DMS153 treated with DMSO at 0.1 percent for 48 hours (cell line): ENCODE measurements at regions not wholly inside any gene's neighbourhood (a gene's known extent, or its start where the extent isn't known, plus 50 kb on each side); places are given as distances from the start of the nearest gene placed in this dataset.
"Not testable (repeated sequence)": the region's sequence is repeated elsewhere in the genome, so short reads cannot be mapped to it uniquely, and the experiment has no call there.

Source experiments
- DNase-seq: peaks from one replicate; lab custom pipeline; 2025; ENCODE audit not compliant: unreplicated experiment; lab: John Stamatoyannopoulos, UW

- no peak for DNase-seq
Measured at GRCh38 chr9:102941868-102942267, 53.3 kb upstream of the CYLC2 start.

DNA sequence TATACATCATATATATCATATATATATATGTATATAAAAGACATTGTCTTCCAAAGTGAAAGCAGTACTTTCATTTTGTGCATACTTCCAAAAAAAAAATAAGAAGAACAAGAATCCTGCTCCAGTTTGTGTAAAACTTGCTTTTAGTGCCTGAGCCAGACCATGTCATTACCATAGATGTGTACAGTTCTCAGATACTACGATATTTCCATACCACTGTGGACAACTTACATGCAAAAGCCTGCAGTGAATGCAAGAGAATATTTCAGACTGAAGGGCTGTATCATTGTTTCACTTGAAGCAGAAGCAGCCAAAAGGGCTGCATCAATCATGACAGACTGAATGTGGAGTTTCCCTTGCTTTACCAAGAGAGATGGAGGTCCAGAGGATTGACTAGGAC, 72.6 kb upstream of the CYLC2 start:
- no peak for DNase-seq

DNA sequence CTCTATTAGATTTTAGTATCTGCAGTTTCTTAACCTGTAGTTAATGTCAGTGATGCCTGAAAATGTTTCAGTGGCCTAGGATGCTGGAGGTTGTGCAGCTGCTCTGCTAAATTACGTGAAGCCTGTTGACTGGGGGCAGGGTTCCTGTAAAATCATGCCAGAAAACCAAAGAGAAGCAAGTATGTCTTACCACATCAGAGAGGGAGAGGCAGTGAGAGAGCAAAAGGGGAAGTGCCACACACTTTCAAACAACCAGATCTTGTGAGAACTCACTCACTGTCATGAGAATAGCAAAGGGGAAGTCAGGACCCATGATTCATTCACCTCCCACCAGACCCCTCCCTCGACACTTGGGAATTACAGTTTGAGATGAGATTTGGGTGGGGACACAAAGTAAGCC, 83.9 kb upstream of the CYLC2 start:
- no peak for DNase-seq

DNA sequence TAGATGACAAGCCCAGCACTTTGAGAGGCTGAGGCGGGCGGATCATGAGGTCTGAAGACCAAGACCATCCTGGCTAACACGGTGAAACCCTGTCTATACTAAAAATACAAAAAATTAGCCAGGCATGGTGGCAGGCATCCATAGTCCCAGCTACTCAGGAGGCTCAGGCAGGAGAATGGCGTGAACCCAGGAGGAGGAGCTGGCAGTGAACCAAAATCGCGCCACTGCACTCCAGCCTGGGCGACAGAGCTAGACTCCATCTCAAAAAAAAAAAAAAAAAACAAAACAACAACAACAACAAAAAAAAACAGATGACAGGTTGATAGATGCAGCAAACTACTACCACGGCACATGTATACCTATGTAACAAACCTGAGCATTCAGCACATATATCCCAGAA, 89.3 kb upstream of the CYLC2 start:
- not testable (repeated sequence) for DNase-seq

GRCh38 chr9:102892025-102892424, 103.1 kb upstream of the CYLC2 start:
- DNase-seq: no peak

- not testable (repeated sequence) for DNase-seq
Measured at GRCh38 chr9:102888747-102889146, 106.4 kb upstream of the CYLC2 start.

DNA sequence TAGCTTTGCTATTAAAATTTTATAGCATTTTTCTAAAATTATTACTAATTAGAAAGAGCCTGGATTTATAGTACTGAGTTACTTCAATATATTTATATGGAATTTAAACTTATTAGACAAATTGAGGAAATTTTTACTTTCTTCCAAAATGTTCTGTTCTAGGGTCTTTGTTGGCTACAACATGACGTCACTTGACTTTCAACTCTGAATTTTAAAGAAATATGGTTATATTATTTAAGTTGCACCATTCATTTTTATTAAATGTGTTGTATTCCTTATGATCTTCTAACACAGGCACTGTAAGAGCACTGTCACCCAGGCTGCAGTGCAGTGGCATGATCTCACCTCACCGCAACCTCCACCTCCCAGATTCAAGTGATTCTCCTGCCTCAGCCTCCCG, 119.4 kb upstream of the CYLC2 start:
- DNase-seq: no peak

- no peak for DNase-seq
Measured at GRCh38 chr9:102867488-102867887, 127.6 kb upstream of the CYLC2 start.

GRCh38 chr9:102862478-102862877, 132.7 kb upstream of the CYLC2 start:
- DNase-seq: no peak

- DNase-seq: no peak
Measured at GRCh38 chr9:102855641-102856040, 139.5 kb upstream of the CYLC2 start.

- DNase-seq: no peak
Measured at GRCh38 chr9:102845827-102846371, 149.2 kb upstream of the CYLC2 start.

DNA sequence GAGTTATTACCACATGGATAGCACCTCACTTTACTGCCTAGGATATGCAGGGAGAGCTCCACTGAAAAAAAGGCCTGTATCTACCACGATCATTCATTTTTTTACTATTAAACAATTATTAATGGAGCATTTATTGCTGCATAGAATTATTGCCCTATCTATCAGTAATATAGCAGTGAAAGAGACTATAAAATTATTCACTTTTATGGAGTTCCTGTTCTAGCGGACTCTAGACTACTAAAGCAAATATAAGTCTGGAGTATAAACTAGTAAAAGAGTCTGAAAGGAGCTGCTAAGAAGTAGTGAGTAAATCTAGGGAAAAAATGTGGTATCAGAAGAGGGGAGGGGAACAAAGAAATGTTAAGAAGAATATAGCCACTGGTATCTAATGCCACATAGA, 150.4 kb upstream of the CYLC2 start:
- no peak for DNase-seq

GRCh38 chr9:102842423-102842822, 152.7 kb upstream of the CYLC2 start:
- DNase-seq: no peak

- DNase-seq: no peak
Measured at GRCh38 chr9:102841376-102841775, 153.8 kb upstream of the CYLC2 start.

DNA sequence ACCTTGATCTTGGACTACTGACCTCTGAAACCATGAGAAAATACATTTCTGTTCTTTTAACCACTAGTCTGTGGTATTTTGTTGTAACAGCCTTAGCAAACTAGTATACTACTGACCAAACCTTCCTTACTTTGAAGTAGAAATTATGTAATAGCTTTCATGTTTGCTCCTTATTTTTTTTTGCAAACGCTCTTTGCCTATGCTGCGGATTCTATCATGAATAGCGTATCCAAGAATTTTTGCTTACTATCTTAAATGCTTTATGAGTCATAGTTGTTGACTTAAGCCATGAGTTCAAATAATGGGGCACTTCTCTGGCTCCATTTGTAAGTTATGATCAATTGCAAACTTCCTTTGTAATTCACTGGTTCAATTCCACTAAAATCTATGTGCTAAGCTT, 154.8 kb upstream of the CYLC2 start:
- DNase-seq: no peak

DNA sequence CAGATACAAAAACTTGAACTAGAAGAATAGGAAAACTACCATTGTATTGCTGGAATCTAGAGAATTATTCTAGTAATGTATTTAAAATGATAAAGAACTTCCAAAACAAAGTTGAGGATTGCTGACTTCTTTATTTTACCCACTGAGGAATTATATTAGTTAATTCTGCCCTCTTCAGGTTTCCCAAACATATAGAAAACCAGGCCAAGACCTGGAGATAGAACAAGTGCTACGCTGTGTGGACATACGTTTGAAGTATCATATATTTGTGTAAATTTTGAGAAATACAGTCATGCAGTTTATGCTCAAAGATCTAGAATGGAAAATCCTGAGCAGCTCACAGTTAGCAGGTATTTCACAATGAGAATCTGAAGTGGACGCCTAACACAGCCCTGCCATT, 162.3 kb upstream of the CYLC2 start:
- no peak for DNase-seq

- DNase-seq: no peak
Measured at GRCh38 chr9:102796244-102796643, 198.9 kb upstream of the CYLC2 start.

- DNase-seq: no peak
Measured at GRCh38 chr9:102795532-102795931, 199.6 kb upstream of the CYLC2 start.

- no peak for DNase-seq
Measured at GRCh38 chr9:102779356-102779755, 215.8 kb upstream of the CYLC2 start.

- DNase-seq: no peak
Measured at GRCh38 chr9:102778746-102779145, 216.4 kb upstream of the CYLC2 start.

- no peak for DNase-seq
Measured at GRCh38 chr9:102770704-102771103, 224.4 kb upstream of the CYLC2 start.

DNA sequence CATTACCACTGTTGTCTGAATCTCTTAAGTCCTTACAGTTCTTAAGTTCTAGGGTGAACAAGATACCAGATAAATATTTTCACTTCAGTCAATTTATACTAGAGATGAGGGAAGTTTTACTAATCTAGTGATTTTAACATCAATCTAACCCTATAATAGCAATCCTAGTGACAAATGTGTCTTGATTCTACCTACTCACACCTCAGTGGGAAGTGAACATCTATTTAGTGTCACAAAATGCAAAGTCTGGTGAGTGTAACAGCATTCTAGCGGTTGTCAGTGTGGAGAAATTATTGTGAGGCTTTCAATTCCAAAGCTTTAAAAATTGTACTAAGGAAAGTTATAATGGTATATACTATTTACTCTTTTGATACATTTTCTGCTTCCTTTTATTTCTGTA, 225.8 kb upstream of the CYLC2 start:
- no peak for DNase-seq

GRCh38 chr9:102768002-102768401, 227.1 kb upstream of the CYLC2 start:
- DNase-seq: no peak

GRCh38 chr9:102767076-102767475, 228.1 kb upstream of the CYLC2 start:
- DNase-seq: no peak
